K562 (cell line): ENCODE measurements at regions not wholly inside any gene's neighbourhood (a gene's known extent, or its start where the extent isn't known, plus 50 kb on each side); places are given as distances from the start of the nearest gene placed in this dataset.

Experiments
- BDP1 ChIP-seq: IDR thresholded peaks from 3 replicates; pipeline ENCODE4 v1.6.1; 2011; ENCODE audit not compliant: insufficient read length, insufficient read depth
- MIER1 ChIP-seq: fragments of 450-650 bp; IDR thresholded peaks from 2 replicates; pipeline ENCODE4 v1.6.1; 2016; ENCODE audit warnings: antibody characterized with exemption, mild to moderate bottlenecking, low read depth
- NR1H2 ChIP-seq: sonication (generic); formaldehyde crosslinking; IDR thresholded peaks from 2 replicates; pipeline ENCODE4 v1.4.0; 2020; ENCODE audit warnings: mild to moderate bottlenecking, missing genetic modification reagents
- POLR2AphosphoS5 ChIP-seq: IDR thresholded peaks from 2 replicates; pipeline ENCODE4 v1.6.1; 2011; ENCODE audit warnings: mild to moderate bottlenecking, low read depth, low read length, moderate library complexity; ENCODE audit not compliant: control insufficient read depth, insufficient read depth
- POLR3A ChIP-seq: IDR thresholded peaks from 2 replicates; pipeline ENCODE4 v1.6.1; 2011; ENCODE audit warnings: borderline replicate concordance, mild to moderate bottlenecking, moderate library complexity; ENCODE audit not compliant: insufficient read length, insufficient read depth; ENCODE audit errors: extremely low read depth
- SUPT5H ChIP-seq: fragments of 450-650 bp; IDR thresholded peaks from 2 replicates; pipeline ENCODE4 v1.6.1; 2016
- TF ChIP-seq, protein P1 (sequence below): fragments of 250-450 bp; sonication (Bioruptor Pico); IDR thresholded peaks from 2 replicates; pipeline ENCODE4 v1.5.0; 2022; ENCODE audit warnings: mild to moderate bottlenecking
- TF ChIP-seq, protein P2 (sequence below), 2 experiments: fragments of 150-350 bp in 1 of 2; IDR thresholded peaks; 2 replicates each; pipeline ENCODE4 v1.6.1; 2012 to 2016; ENCODE audit warnings: low read depth in 2 of 2, low read length in 2 of 2, mild to moderate bottlenecking in 1 of 2, moderate library complexity in 1 of 2
- TF ChIP-seq, protein P3 (sequence below): fragments of 250-450 bp; sonication (Bioruptor Pico); IDR thresholded peaks from 2 replicates; pipeline ENCODE4 v1.6.1; 2021; ENCODE audit warnings: mild to moderate bottlenecking
- TF ChIP-seq, protein P4 (sequence below): sonication (generic); formaldehyde crosslinking; IDR thresholded peaks from 2 replicates; pipeline ENCODE4 v1.8.0; 2023; ENCODE audit warnings: mild to moderate bottlenecking, missing genetic modification reagents
- TF ChIP-seq, protein P5 (sequence below), 2 experiments: fragments of 450-650 bp; IDR thresholded peaks; 2 replicates each; pipeline ENCODE4 v1.6.1; 2018; ENCODE audit warnings: mild to moderate bottlenecking in 2 of 2, low read depth in 1 of 2; ENCODE audit not compliant: partially characterized antibody in 2 of 2

DNA sequence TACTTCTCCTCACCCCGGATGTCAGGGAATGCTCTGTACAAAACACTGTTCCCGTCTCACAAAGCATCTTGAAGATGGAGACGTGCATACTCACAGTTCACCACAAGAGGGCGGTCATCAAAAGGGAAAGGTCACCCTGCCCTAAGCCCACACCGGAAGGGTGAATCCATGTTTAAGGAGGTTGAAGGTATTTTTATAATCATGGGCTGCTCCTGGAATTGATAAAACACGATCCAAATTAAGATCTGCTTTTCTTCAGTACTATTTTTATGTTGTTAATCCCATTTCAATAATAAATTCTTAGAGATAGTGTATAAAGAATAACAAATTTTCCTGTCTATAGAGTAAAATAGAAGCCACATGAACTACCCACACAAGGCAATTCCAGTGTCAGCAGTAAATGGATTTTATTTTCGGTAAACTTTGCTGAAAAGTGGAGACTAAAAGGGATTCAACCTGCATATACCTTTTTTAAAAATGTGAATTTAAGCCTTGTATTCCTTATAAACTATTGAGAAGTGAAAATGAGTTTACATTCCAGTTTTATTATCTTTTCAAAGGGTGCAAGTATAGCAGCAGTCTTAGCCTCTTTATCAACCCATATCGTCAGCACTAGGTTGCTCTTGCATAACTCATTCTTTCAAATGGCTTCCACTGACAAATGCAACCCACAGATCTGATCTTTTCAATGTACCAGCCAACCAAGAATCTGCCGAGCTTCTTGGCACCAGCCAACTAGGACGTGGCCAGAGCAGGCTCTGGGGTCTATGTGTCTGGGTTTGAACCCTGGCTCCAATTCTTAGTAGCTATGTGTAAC lies 79.7 kb upstream of the MBOAT1 start (continued):
- TF ChIP-seq MIER1 (no peak), BDP1 (no peak), POLR3A (no peak), NR1H2 (CRISPR knock-in tag) (no peak), POLR2AphosphoS5 (no peak), SUPT5H (no peak)
- TF ChIP-seq, protein P1, sequence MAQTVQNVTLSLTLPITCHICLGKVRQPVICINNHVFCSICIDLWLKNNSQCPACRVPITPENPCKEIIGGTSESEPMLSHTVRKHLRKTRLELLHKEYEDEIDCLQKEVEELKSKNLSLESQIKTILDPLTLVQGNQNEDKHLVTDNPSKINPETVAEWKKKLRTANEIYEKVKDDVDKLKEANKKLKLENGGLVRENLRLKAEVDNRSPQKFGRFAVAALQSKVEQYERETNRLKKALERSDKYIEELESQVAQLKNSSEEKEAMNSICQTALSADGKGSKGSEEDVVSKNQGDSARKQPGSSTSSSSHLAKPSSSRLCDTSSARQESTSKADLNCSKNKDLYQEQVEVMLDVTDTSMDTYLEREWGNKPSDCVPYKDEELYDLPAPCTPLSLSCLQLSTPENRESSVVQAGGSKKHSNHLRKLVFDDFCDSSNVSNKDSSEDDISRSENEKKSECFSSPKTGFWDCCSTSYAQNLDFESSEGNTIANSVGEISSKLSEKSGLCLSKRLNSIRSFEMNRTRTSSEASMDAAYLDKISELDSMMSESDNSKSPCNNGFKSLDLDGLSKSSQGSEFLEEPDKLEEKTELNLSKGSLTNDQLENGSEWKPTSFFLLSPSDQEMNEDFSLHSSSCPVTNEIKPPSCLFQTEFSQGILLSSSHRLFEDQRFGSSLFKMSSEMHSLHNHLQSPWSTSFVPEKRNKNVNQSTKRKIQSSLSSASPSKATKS (CRISPR knock-in tag) = no peak
- TF ChIP-seq, protein P2, sequence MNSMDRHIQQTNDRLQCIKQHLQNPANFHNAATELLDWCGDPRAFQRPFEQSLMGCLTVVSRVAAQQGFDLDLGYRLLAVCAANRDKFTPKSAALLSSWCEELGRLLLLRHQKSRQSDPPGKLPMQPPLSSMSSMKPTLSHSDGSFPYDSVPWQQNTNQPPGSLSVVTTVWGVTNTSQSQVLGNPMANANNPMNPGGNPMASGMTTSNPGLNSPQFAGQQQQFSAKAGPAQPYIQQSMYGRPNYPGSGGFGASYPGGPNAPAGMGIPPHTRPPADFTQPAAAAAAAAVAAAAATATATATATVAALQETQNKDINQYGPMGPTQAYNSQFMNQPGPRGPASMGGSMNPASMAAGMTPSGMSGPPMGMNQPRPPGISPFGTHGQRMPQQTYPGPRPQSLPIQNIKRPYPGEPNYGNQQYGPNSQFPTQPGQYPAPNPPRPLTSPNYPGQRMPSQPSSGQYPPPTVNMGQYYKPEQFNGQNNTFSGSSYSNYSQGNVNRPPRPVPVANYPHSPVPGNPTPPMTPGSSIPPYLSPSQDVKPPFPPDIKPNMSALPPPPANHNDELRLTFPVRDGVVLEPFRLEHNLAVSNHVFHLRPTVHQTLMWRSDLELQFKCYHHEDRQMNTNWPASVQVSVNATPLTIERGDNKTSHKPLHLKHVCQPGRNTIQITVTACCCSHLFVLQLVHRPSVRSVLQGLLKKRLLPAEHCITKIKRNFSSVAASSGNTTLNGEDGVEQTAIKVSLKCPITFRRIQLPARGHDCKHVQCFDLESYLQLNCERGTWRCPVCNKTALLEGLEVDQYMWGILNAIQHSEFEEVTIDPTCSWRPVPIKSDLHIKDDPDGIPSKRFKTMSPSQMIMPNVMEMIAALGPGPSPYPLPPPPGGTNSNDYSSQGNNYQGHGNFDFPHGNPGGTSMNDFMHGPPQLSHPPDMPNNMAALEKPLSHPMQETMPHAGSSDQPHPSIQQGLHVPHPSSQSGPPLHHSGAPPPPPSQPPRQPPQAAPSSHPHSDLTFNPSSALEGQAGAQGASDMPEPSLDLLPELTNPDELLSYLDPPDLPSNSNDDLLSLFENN (IDR thresholded peaks at IDR 0.05; ENCODE audit: low read depth in 2 of 2, low read length in 2 of 2) = no peak
- TF ChIP-seq, protein P3, sequence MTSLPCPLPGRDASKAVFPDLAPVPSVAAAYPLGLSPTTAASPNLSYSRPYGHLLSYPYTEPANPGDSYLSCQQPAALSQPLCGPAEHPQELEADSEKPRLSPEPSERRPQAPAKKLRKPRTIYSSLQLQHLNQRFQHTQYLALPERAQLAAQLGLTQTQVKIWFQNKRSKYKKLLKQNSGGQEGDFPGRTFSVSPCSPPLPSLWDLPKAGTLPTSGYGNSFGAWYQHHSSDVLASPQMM (CRISPR knock-in tag) = no peak
- TF ChIP-seq, protein P4, sequence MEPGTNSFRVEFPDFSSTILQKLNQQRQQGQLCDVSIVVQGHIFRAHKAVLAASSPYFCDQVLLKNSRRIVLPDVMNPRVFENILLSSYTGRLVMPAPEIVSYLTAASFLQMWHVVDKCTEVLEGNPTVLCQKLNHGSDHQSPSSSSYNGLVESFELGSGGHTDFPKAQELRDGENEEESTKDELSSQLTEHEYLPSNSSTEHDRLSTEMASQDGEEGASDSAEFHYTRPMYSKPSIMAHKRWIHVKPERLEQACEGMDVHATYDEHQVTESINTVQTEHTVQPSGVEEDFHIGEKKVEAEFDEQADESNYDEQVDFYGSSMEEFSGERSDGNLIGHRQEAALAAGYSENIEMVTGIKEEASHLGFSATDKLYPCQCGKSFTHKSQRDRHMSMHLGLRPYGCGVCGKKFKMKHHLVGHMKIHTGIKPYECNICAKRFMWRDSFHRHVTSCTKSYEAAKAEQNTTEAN (CRISPR knock-in tag) = no peak
- TF ChIP-seq, protein P5, sequence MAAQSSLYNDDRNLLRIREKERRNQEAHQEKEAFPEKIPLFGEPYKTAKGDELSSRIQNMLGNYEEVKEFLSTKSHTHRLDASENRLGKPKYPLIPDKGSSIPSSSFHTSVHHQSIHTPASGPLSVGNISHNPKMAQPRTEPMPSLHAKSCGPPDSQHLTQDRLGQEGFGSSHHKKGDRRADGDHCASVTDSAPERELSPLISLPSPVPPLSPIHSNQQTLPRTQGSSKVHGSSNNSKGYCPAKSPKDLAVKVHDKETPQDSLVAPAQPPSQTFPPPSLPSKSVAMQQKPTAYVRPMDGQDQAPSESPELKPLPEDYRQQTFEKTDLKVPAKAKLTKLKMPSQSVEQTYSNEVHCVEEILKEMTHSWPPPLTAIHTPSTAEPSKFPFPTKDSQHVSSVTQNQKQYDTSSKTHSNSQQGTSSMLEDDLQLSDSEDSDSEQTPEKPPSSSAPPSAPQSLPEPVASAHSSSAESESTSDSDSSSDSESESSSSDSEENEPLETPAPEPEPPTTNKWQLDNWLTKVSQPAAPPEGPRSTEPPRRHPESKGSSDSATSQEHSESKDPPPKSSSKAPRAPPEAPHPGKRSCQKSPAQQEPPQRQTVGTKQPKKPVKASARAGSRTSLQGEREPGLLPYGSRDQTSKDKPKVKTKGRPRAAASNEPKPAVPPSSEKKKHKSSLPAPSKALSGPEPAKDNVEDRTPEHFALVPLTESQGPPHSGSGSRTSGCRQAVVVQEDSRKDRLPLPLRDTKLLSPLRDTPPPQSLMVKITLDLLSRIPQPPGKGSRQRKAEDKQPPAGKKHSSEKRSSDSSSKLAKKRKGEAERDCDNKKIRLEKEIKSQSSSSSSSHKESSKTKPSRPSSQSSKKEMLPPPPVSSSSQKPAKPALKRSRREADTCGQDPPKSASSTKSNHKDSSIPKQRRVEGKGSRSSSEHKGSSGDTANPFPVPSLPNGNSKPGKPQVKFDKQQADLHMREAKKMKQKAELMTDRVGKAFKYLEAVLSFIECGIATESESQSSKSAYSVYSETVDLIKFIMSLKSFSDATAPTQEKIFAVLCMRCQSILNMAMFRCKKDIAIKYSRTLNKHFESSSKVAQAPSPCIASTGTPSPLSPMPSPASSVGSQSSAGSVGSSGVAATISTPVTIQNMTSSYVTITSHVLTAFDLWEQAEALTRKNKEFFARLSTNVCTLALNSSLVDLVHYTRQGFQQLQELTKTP (IDR thresholded peaks at IDR 0.05; ENCODE audit: low read depth in 1 of 2, partially characterized antibody in 2 of 2) = peak in 1 of 2 experiments; percentile 58
